ENCODE measurements at regions not wholly inside any gene's neighbourhood (a gene's known extent, or its start where the extent isn't known, plus 50 kb on each side); places are given as distances from the start of the nearest gene placed in this dataset.

GRCh38 chr18:78085241-78086185 is 835.9 kb downstream of the GALR1 start:
- no peak for TF ChIP-seq POLR2A (IDR thresholded peaks at IDR 0.05; ENCODE audit: low read length)
- no peak for TF ChIP-seq GATA1 (IDR thresholded peaks at IDR 0.05; ENCODE audit: low read depth, low read length)

Measured in erythroblast (primary cell).